Pancreas (tissue), 10 donors: ENCODE measurements at regions not wholly inside any gene's neighbourhood (a gene's known extent, or its start where the extent isn't known, plus 50 kb on each side); places are given as distances from the start of the nearest gene placed in this dataset.

Experiments used
- ATAC-seq, 4 donors: fragments of 200-7000 bp; cut with Tn5 transposase; one replicate each; pipeline versions ENCODE4 v1.8.0 to v1.9.1; 2020; ENCODE audit warnings: mild to moderate bottlenecking in 4 of 4, moderate library complexity in 4 of 4
- DNase-seq, 6 donors: peaks; one replicate each; pipeline ENCODE4 v3.0.0-alpha.2; 2020
- FAIRE-seq: peaks from 2 replicates; lab custom pipeline; 2012; peaks lifted over from hg19 to GRCh38; lab: Jason Lieb, UNC
- H3K27ac ChIP-seq, 4 donors: fragments of 200-600 bp; sonication (generic); 1 replicate in 3 of 4; 2 replicates in 1 of 4; pipeline versions ENCODE4 v1.5.0 to v1.8.0; 2020
- H3K27me3 ChIP-seq, 4 donors: fragments of 200-600 bp; one replicate each; pipeline ENCODE4 v1.8.0; 2021
- H3K36me3 ChIP-seq, 3 donors: fragments of 200-600 bp; sonication (generic) in 1 of 3; one replicate each; pipeline versions ENCODE4 v1.5.0 to v1.8.0; 2020 to 2021
- H3K4me1 ChIP-seq, 3 donors: fragments of 200-600 bp; one replicate each; pipeline ENCODE4 v1.8.0; 2021
- H3K4me3 ChIP-seq, 4 donors: fragments of 200-600 bp; sonication (generic) in 2 of 4; one replicate each; pipeline versions ENCODE4 v1.5.0 to v1.8.0; 2020 to 2021
- H3K9me3 ChIP-seq, 4 donors: fragments of 200-600 bp; one replicate each; pipeline ENCODE4 v1.8.0; 2021
- CTCF ChIP-seq, 4 donors: fragments of 200-600 bp; sonication (generic) in 3 of 4; IDR thresholded peaks; one replicate each; pipeline versions ENCODE4 v1.5.0 to v1.8.0; 2021; ENCODE audit warnings: antibody characterized with exemption in 4 of 4
- WGBS, 2 donors: extraction: QIAGEN DNeasy Blood & Tissue Kit; methylation state at CpG; one replicate each; pipeline ENCODE4 v1.1.7; 2013; 5-methylcytosine and 5-hydroxymethylcytosine counted together
- intact Hi-C, 3 donors: fragments of 100-400 bp; cut with DNase I; formaldehyde crosslinking; loops; one replicate each; pipeline versions ENCODE4 v1.11.1 to v1.14.2; 2022
- donor health status: healthy with polysubstance abuse.
- donor health status: DM: no; HTN: no; CAD: no; lungs with moderate emphysema.
- donor health status: DM: no; HTN: no; CAD: no.
- donor health status: control.
- donor health status: control.
- donor health status: Bipolar disorder and iron deficiency.
- donor health status: DM: yes; HTN: yes; CAD: no.
- donor health status: DM: no; HTN: no; CAD: no.
- donor health status: DM: no; HTN: no; CAD: no.
- donor health status: DM: yes; HTN: yes; CAD: no.

- Histone ChIP-seq H3K9me3 (no peaks in the 10 kb centered on the region), H3K36me3 (no peaks in the 10 kb centered on the region), H3K27me3 (no peaks in the 10 kb centered on the region), H3K4me1 (no peaks in the 10 kb centered on the region), H3K4me3 (no peak overlapping the region), H3K27ac (no peak overlapping the region)
- ATAC-seq (no peak), DNase-seq (peak in 1 of 6 donors; percentile 33), FAIRE-seq (no peak)
- intact Hi-C loops = no loop called here
- no peak for TF ChIP-seq CTCF (IDR thresholded peaks at IDR 0.05)
- WGBS, 2 donors = 83 to 87% methylated on average over 6 of the region's 6 CpGs
These were observed 164.1 kb downstream of the GLI2 start for GRCh38 chr2:120899771-120900170.

GRCh38 chr2:120901201-120901600, 165.5 kb downstream of the GLI2 start:
- no peak for TF ChIP-seq CTCF (IDR thresholded peaks at IDR 0.05)
- no peak for FAIRE-seq
- Histone ChIP-seq H3K4me3 (no peak overlapping the region), H3K27me3 (no peaks in the 10 kb centered on the region), H3K36me3 (no peaks in the 10 kb centered on the region), H3K9me3 (no peaks in the 10 kb centered on the region), H3K4me1 (no peaks in the 10 kb centered on the region), H3K27ac (no peak overlapping the region)
- intact Hi-C loops = no loop called here
- no peak for ATAC-seq
- 82 to 83% methylated on average over 7 of the region's 7 CpGs for WGBS, 2 donors
- DNase-seq = peak in 1 of 6 donors; percentile 41

- WGBS, 2 donors = 73 to 83% methylated on average over 2 of the region's 2 CpGs
- no peak for FAIRE-seq
- intact Hi-C loops = no loop called here
These were observed 166.9 kb downstream of the GLI2 start for GRCh38 chr2:120902592-120902991.

GRCh38 chr2:120904379-120904778, 168.7 kb downstream of the GLI2 start:
- DNase-seq = peak in 1 of 6 donors; percentile 32
- H3K4me1 ChIP-seq = no peaks in the 10 kb centered on the region
- H3K4me3 ChIP-seq = no peak overlapping the region
- no peak overlapping the region for H3K27ac ChIP-seq
- WGBS, 2 donors = 79 to 86% methylated on average over 8 of the region's 8 CpGs
- H3K36me3 ChIP-seq = no peaks in the 10 kb centered on the region
- no peak for FAIRE-seq
- H3K9me3 ChIP-seq = no peaks in the 10 kb centered on the region
- ATAC-seq = no peak
- H3K27me3 ChIP-seq = no peaks in the 10 kb centered on the region
- intact Hi-C loops = no loop called here
- no peak for TF ChIP-seq CTCF (IDR thresholded peaks at IDR 0.05)

More at GRCh38 chr2:120902592-120902991, 166.9 kb downstream of the GLI2 start:
- no peak for TF ChIP-seq CTCF (IDR thresholded peaks at IDR 0.05)
- no peaks in the 10 kb centered on the region for H3K36me3 ChIP-seq
- no peak overlapping the region for H3K27ac ChIP-seq
- no peaks in the 10 kb centered on the region for H3K4me1 ChIP-seq
- no peak for DNase-seq
- H3K4me3 ChIP-seq = no peak overlapping the region
- ATAC-seq = no peak
- H3K9me3 ChIP-seq = no peaks in the 10 kb centered on the region
- no peaks in the 10 kb centered on the region for H3K27me3 ChIP-seq

- H3K36me3 ChIP-seq = no peaks in the 10 kb centered on the region
- no peaks in the 10 kb centered on the region for H3K27me3 ChIP-seq
- no peak overlapping the region for H3K4me3 ChIP-seq
- ATAC-seq (no peak), FAIRE-seq (no peak), DNase-seq (no peak)
- 76 to 89% methylated on average over 5 of the region's 5 CpGs for WGBS, 2 donors
- TF ChIP-seq CTCF (IDR thresholded peaks at IDR 0.05) = no peak
- no peaks in the 10 kb centered on the region for H3K4me1 ChIP-seq
- H3K27ac ChIP-seq = no peak overlapping the region
- intact Hi-C loops = no loop called here
- no peaks in the 10 kb centered on the region for H3K9me3 ChIP-seq
These were observed 169.2 kb downstream of the GLI2 start for GRCh38 chr2:120904830-120905234.
